GM19099 (cell line): ENCODE measurements at regions not wholly inside any gene's neighbourhood (a gene's known extent, or its start where the extent isn't known, plus 50 kb on each side); places are given as distances from the start of the nearest gene placed in this dataset.

Experiments
- POLR2A ChIP-seq: IDR thresholded peaks from 3 replicates; pipeline ENCODE4 v1.6.1; 2011; ENCODE audit warnings: low read depth; ENCODE audit not compliant: insufficient read length; ENCODE audit errors: extremely low read depth

- no peak for TF ChIP-seq POLR2A
Observed at GRCh38 chr7:47704936-47705335, 123.0 kb upstream of the TNS3 start.

GRCh38 chr7:47702080-47702479 lies 120.2 kb upstream of the TNS3 start:
- no peak for TF ChIP-seq POLR2A

GRCh38 chr7:47698386-47698785 lies 116.5 kb upstream of the TNS3 start:
- no peak for TF ChIP-seq POLR2A

GRCh38 chr7:47697543-47697942 lies 115.6 kb upstream of the TNS3 start:
- TF ChIP-seq POLR2A: no peak

- TF ChIP-seq POLR2A: no peak
Observed at GRCh38 chr7:47696152-47696710, 114.3 kb upstream of the TNS3 start.

GRCh38 chr7:47693216-47693615 lies 111.3 kb upstream of the TNS3 start:
- no peak for TF ChIP-seq POLR2A

- no peak for TF ChIP-seq POLR2A
Observed at GRCh38 chr7:47691988-47692387, 110.1 kb upstream of the TNS3 start.

GRCh38 chr7:47690902-47691558 lies 109.1 kb upstream of the TNS3 start:
- no peak for TF ChIP-seq POLR2A

GRCh38 chr7:47689558-47689957 lies 107.6 kb upstream of the TNS3 start:
- no peak for TF ChIP-seq POLR2A

GRCh38 chr7:47688311-47689100 lies 106.6 kb upstream of the TNS3 start:
- no peak for TF ChIP-seq POLR2A

- no peak for TF ChIP-seq POLR2A
Observed at GRCh38 chr7:47685712-47686376, 103.9 kb upstream of the TNS3 start.

- TF ChIP-seq POLR2A: no peak
Observed at GRCh38 chr7:47685151-47685550, 103.2 kb upstream of the TNS3 start.

GRCh38 chr7:47684728-47685127 lies 102.8 kb upstream of the TNS3 start:
- no peak for TF ChIP-seq POLR2A

GRCh38 chr7:47683485-47683898 lies 101.6 kb upstream of the TNS3 start:
- no peak for TF ChIP-seq POLR2A

- no peak for TF ChIP-seq POLR2A
Observed at GRCh38 chr7:47682874-47683273, 101.0 kb upstream of the TNS3 start.
